ENCODE measurements at regions not wholly inside any gene's neighbourhood (a gene's known extent, or its start where the extent isn't known, plus 50 kb on each side); places are given as distances from the start of the nearest gene placed in this dataset.

GRCh38 chr16:85187886-85188285 is 75.6 kb upstream of the CIBAR2 start:
- Histone ChIP-seq H3K27ac (no peak overlapping the region), H3K9me3 (no peaks in the 10 kb centered on the region), H3K27me3 (peaks cover 8% of the 10 kb centered on the region), H3K4me1 (ENCODE audit: control insufficient read depth in 1 of 2, insufficient read depth in 1 of 2, low read depth in 1 of 2, low read length in 1 of 2) (no peaks in the 10 kb centered on the region), H3K4me3 (ENCODE audit: low read depth in 1 of 2, low read length in 1 of 2) (no peak overlapping the region), H3K36me3 (no peaks in the 10 kb centered on the region)
- no peak for TF ChIP-seq CTCF (IDR thresholded peaks at IDR 0.05)

GRCh38 chr16:85188822-85189672 is 76.8 kb upstream of the CIBAR2 start:
- Histone ChIP-seq H3K27ac (no peak overlapping the region), H3K27me3 (peaks cover 8% of the 10 kb centered on the region), H3K4me3 (ENCODE audit: low read depth in 1 of 2, low read length in 1 of 2) (no peak overlapping the region), H3K36me3 (no peaks in the 10 kb centered on the region), H3K4me1 (ENCODE audit: control insufficient read depth in 1 of 2, insufficient read depth in 1 of 2, low read depth in 1 of 2, low read length in 1 of 2) (no peaks in the 10 kb centered on the region), H3K9me3 (no peaks in the 10 kb centered on the region)
- TF ChIP-seq CTCF (IDR thresholded peaks at IDR 0.05): no peak

- H3K27ac ChIP-seq: no peak overlapping the region
- no peak for TF ChIP-seq CTCF (IDR thresholded peaks at IDR 0.05)
Observed at GRCh38 chr16:85190572-85190971, 78.3 kb upstream of the CIBAR2 start.

GRCh38 chr16:85191341-85191965 is 79.2 kb upstream of the CIBAR2 start:
- H3K4me3 ChIP-seq (ENCODE audit: low read depth in 1 of 2, low read length in 1 of 2): no peak overlapping the region
- no peak overlapping the region for H3K27ac ChIP-seq
- H3K4me1 ChIP-seq (ENCODE audit: control insufficient read depth in 1 of 2, insufficient read depth in 1 of 2, low read depth in 1 of 2, low read length in 1 of 2): no peaks in the 10 kb centered on the region
- H3K36me3 ChIP-seq: no peaks in the 10 kb centered on the region
- no peaks in the 10 kb centered on the region for H3K9me3 ChIP-seq
- H3K27me3 ChIP-seq: peaks cover 8% of the 10 kb centered on the region
- TF ChIP-seq CTCF (IDR thresholded peaks at IDR 0.05): no peak

More at GRCh38 chr16:85190572-85190971, 78.3 kb upstream of the CIBAR2 start:
- Histone ChIP-seq H3K9me3 (no peaks in the 10 kb centered on the region), H3K27me3 (peaks cover 8% of the 10 kb centered on the region), H3K4me1 (ENCODE audit: control insufficient read depth in 1 of 2, insufficient read depth in 1 of 2, low read depth in 1 of 2, low read length in 1 of 2) (no peaks in the 10 kb centered on the region), H3K4me3 (ENCODE audit: low read depth in 1 of 2, low read length in 1 of 2) (no peak overlapping the region), H3K36me3 (no peaks in the 10 kb centered on the region)

GRCh38 chr16:85192238-85193114 is 80.2 kb upstream of the CIBAR2 start:
- Histone ChIP-seq H3K27ac (no peak overlapping the region), H3K27me3 (peaks cover 8% of the 10 kb centered on the region), H3K4me3 (ENCODE audit: low read depth in 1 of 2, low read length in 1 of 2) (no peak overlapping the region), H3K9me3 (no peaks in the 10 kb centered on the region), H3K36me3 (no peaks in the 10 kb centered on the region), H3K4me1 (ENCODE audit: control insufficient read depth in 1 of 2, insufficient read depth in 1 of 2, low read depth in 1 of 2, low read length in 1 of 2) (no peaks in the 10 kb centered on the region)
- TF ChIP-seq CTCF (IDR thresholded peaks at IDR 0.05): no peak
